ENCODE measurements at regions not wholly inside any gene's neighbourhood (a gene's known extent, or its start where the extent isn't known, plus 50 kb on each side); places are given as distances from the start of the nearest gene placed in this dataset.

DNA sequence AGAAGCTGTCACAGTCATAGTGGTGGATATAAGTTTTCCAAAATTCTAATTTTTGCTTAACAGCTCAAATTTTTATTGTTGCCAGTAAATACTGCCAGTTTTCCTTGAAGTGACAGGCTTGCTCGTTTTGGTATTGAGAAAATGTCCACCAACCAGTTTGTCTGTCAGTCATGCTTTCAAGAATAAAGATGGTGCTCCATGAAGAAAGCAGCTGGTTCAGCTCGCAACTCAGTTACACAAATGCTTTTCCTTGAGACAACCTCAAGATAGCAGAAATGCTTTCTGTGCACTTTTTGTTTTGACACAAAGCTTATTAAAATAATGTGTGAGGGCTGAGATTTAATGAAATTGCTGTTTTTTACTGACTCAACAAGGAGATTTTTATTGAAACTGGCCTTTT, 135.7 kb downstream of the LRRC70 start:
- Histone ChIP-seq H3K4me3 (ENCODE audit: low read length) (no peak overlapping the region), H3K36me3 (replicated peaks; ENCODE audit: insufficient read depth, low read length) (no peaks in the 10 kb centered on the region), H4K20me1 (ENCODE audit: insufficient read depth, low read length) (no peaks in the 10 kb centered on the region), H3K79me2 (ENCODE audit: low read length) (no peaks in the 10 kb centered on the region), H3K4me1 (ENCODE audit: low read length) (peaks cover 2% of the 10 kb centered on the region), H3K27me3 (replicated peaks; ENCODE audit: insufficient read depth, low read length) (no peaks in the 10 kb centered on the region), H3K9ac (ENCODE audit: low read length) (no peak overlapping the region), H3K4me2 (ENCODE audit: low read depth, low read length) (no peak overlapping the region), H3K9me2 (replicated peaks; ENCODE audit: insufficient read depth, low read length) (no peaks in the 10 kb centered on the region), H3F3A (ENCODE audit: insufficient read depth, low read length) (no peaks in the 10 kb centered on the region), H3K27ac (ENCODE audit: low read length) (no peak overlapping the region), H2AFZ (ENCODE audit: low read length) (no peak overlapping the region), H3K9me3 (replicated peaks; ENCODE audit: insufficient read depth, low read length) (no peaks in the 10 kb centered on the region)
- no peak for DNase-seq
- TF ChIP-seq EZH2phosphoT487 (IDR thresholded peaks at IDR 0.05; ENCODE audit: low read length) = no peak
- TF ChIP-seq EZH2 (optimal IDR thresholded peaks at IDR 0.05; ENCODE audit: low read depth, low read length) = no peak
- TF ChIP-seq, protein P1, sequence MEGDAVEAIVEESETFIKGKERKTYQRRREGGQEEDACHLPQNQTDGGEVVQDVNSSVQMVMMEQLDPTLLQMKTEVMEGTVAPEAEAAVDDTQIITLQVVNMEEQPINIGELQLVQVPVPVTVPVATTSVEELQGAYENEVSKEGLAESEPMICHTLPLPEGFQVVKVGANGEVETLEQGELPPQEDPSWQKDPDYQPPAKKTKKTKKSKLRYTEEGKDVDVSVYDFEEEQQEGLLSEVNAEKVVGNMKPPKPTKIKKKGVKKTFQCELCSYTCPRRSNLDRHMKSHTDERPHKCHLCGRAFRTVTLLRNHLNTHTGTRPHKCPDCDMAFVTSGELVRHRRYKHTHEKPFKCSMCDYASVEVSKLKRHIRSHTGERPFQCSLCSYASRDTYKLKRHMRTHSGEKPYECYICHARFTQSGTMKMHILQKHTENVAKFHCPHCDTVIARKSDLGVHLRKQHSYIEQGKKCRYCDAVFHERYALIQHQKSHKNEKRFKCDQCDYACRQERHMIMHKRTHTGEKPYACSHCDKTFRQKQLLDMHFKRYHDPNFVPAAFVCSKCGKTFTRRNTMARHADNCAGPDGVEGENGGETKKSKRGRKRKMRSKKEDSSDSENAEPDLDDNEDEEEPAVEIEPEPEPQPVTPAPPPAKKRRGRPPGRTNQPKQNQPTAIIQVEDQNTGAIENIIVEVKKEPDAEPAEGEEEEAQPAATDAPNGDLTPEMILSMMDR (IDR thresholded peaks at IDR 0.05; ENCODE audit: low read length) = no peak

DNA sequence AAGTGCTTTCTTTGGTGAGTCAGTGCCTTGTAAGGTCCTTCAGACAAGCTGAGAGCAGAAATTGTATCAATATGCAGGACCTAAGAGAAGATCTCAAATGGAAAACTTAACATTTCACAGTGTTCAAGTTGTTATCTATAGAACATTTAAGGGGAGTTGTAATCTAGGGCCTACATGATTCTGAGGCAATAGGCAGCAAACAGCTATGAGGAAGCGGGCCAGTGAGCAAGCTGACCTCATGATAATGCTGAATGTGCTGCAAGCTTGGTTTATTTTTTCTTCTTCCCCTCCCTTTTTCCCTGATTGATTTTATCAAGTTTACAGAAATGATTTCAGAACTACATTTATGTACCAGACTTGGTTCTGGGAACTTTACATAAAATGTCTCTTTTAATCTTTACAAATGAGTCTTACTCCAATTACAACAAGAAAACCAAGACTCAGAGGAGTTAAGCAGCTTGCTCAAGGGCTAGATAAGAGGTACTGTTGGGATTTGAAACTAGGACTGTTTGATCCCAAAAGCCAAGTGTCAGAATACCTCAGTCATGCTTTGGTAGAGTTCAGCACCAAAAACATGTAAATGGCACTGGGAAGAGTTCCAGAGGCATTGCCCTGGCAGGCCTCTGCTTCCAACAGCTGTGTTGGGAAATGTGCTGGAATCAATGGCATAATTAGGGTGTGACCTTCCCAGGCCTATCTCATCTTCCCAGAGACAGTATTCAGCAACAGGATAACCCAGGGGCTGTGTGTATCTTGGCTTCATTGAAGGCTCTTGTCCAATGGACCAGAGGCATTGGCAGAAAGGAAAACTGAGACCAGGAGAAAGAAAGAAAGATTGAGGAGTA, 130.1 kb downstream of the LRRC70 start:
- no peaks in the 10 kb centered on the region for H3K79me2 ChIP-seq (ENCODE audit: low read length)
- TF ChIP-seq EZH2phosphoT487 (IDR thresholded peaks at IDR 0.05; ENCODE audit: low read length) (no peak), EZH2 (optimal IDR thresholded peaks at IDR 0.05; ENCODE audit: low read depth, low read length) (no peak)
- TF ChIP-seq, protein P1 (IDR thresholded peaks at IDR 0.05; ENCODE audit: low read length) = no peak
- H3K9me2 ChIP-seq (replicated peaks; ENCODE audit: insufficient read depth, low read length) = no peaks in the 10 kb centered on the region
- no peak overlapping the region for H3K4me2 ChIP-seq (ENCODE audit: low read depth, low read length)
- no peak for DNase-seq
- H2AFZ ChIP-seq (ENCODE audit: low read length) = no peak overlapping the region
- H3K36me3 ChIP-seq (replicated peaks; ENCODE audit: insufficient read depth, low read length) = no peaks in the 10 kb centered on the region
- H3K27me3 ChIP-seq (replicated peaks; ENCODE audit: insufficient read depth, low read length) = no peaks in the 10 kb centered on the region
- no peak overlapping the region for H3K4me3 ChIP-seq (ENCODE audit: low read length)
- H4K20me1 ChIP-seq (ENCODE audit: insufficient read depth, low read length) = no peaks in the 10 kb centered on the region
- no peak overlapping the region for H3K9ac ChIP-seq (ENCODE audit: low read length)
- H3F3A ChIP-seq (ENCODE audit: insufficient read depth, low read length) = no peaks in the 10 kb centered on the region
- no peaks in the 10 kb centered on the region for H3K9me3 ChIP-seq (replicated peaks; ENCODE audit: insufficient read depth, low read length)
- no peak overlapping the region for H3K27ac ChIP-seq (ENCODE audit: low read length)
- H3K4me1 ChIP-seq (ENCODE audit: low read length) = 0 out of 2 replicates have a peak, but pooled peaks cover 7% of the 10 kb centered on the region

DNA sequence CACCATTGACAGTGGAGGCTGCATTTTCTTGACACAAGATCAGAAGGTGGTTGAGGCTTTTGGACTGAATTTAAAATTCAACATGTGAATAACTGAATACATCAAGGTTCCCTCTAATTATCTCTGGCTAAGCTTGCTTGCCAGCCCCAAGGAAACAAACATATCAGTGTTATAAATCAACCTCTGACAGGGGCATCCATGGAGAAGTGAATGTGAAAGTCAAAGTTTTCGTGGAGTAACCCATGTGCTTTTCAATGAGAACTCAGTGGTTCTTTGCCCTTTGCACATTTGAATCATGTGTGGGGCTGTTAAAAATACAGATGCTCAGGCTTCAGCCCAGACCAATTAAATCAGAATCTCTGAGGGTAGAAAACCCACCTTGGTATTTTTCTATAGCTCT, 128.9 kb downstream of the LRRC70 start:
- Histone ChIP-seq H2AFZ (ENCODE audit: low read length) (no peak overlapping the region), H3K9ac (ENCODE audit: low read length) (no peak overlapping the region), H3K27me3 (replicated peaks; ENCODE audit: insufficient read depth, low read length) (no peaks in the 10 kb centered on the region), H3K4me2 (ENCODE audit: low read depth, low read length) (no peak overlapping the region), H3K4me3 (ENCODE audit: low read length) (no peak overlapping the region), H4K20me1 (ENCODE audit: insufficient read depth, low read length) (no peaks in the 10 kb centered on the region), H3K79me2 (ENCODE audit: low read length) (no peaks in the 10 kb centered on the region), H3K36me3 (replicated peaks; ENCODE audit: insufficient read depth, low read length) (no peaks in the 10 kb centered on the region), H3K9me3 (replicated peaks; ENCODE audit: insufficient read depth, low read length) (no peaks in the 10 kb centered on the region), H3F3A (ENCODE audit: insufficient read depth, low read length) (no peaks in the 10 kb centered on the region), H3K9me2 (replicated peaks; ENCODE audit: insufficient read depth, low read length) (no peaks in the 10 kb centered on the region), H3K4me1 (ENCODE audit: low read length) (0 out of 2 replicates have a peak, but pooled peaks cover 7% of the 10 kb centered on the region), H3K27ac (ENCODE audit: low read length) (no peak overlapping the region)
- TF ChIP-seq, protein P1 (IDR thresholded peaks at IDR 0.05; ENCODE audit: low read length) = no peak
- TF ChIP-seq EZH2phosphoT487 (IDR thresholded peaks at IDR 0.05; ENCODE audit: low read length) (no peak), EZH2 (optimal IDR thresholded peaks at IDR 0.05; ENCODE audit: low read depth, low read length) (no peak)
- DNase-seq = no peak
